LNCaP clone FGC (cell line): ENCODE measurements at regions not wholly inside any gene's neighbourhood (a gene's known extent, or its start where the extent isn't known, plus 50 kb on each side); places are given as distances from the start of the nearest gene placed in this dataset.

Source experiments
- DNase-seq: peaks from one replicate; pipeline ENCODE4 v3.0.0-alpha.2; 2011; ENCODE audit warnings: low read depth
- H3K4me3 ChIP-seq: 2 replicates; pipeline ENCODE4 v1.5.1; 2011; ENCODE audit warnings: mild to moderate bottlenecking, low read depth, low read length, control low read depth
- CTCF ChIP-seq: IDR thresholded peaks from 2 replicates; pipeline ENCODE4 v1.5.1; 2012; ENCODE audit warnings: mild to moderate bottlenecking; ENCODE audit not compliant: control insufficient read depth, insufficient read depth; ENCODE audit errors: extremely low read depth

- no peak overlapping the region for H3K4me3 ChIP-seq
- DNase-seq = no peak
- no peak for TF ChIP-seq CTCF
Observed at GRCh38 chr5:174999581-174999980, 275.2 kb downstream of the MSX2 start.

- no peak for DNase-seq
Observed at GRCh38 chr5:174998131-174998730, 273.8 kb downstream of the MSX2 start.

GRCh38 chr5:174997688-174998087 lies 273.3 kb downstream of the MSX2 start:
- TF ChIP-seq CTCF = no peak
- DNase-seq = no peak
- H3K4me3 ChIP-seq = no peak overlapping the region

More at GRCh38 chr5:174998131-174998730, 273.8 kb downstream of the MSX2 start:
- no peak for TF ChIP-seq CTCF
- H3K4me3 ChIP-seq = no peak overlapping the region

- DNase-seq = no peak
- no peak overlapping the region for H3K4me3 ChIP-seq
- TF ChIP-seq CTCF = no peak
Observed at GRCh38 chr5:174996941-174997340, 272.6 kb downstream of the MSX2 start.

GRCh38 chr5:174995827-174996226 lies 271.4 kb downstream of the MSX2 start:
- H3K4me3 ChIP-seq = no peak overlapping the region
- DNase-seq = no peak
- no peak for TF ChIP-seq CTCF

GRCh38 chr5:174991847-174992246 lies 267.5 kb downstream of the MSX2 start:
- no peak for TF ChIP-seq CTCF
- DNase-seq = no peak
- H3K4me3 ChIP-seq = no peak overlapping the region

GRCh38 chr5:174990909-174991308 lies 266.5 kb downstream of the MSX2 start:
- no peak for DNase-seq
- TF ChIP-seq CTCF = no peak

More at GRCh38 chr5:174990909-174991308, 266.5 kb downstream of the MSX2 start:
- H3K4me3 ChIP-seq = no peak overlapping the region
